Gastroesophageal sphincter (tissue), 3 donors: ENCODE measurements at regions not wholly inside any gene's neighbourhood (a gene's known extent, or its start where the extent isn't known, plus 50 kb on each side); places are given as distances from the start of the nearest gene placed in this dataset.

ENCODE experiments used
- CTCF ChIP-seq, 4 experiments: fragments of 200-600 bp in 2 of 4; fragments of 450-650 bp in 2 of 4; sonication (generic) in 1 of 4; IDR thresholded peaks; one replicate each; pipeline ENCODE4 v1.5.1; 2017 to 2019; ENCODE audit warnings: antibody characterized with exemption in 4 of 4, mild to moderate bottlenecking in 2 of 4, moderate library complexity in 2 of 4
- EP300 ChIP-seq: sonication (generic); formaldehyde crosslinking; IDR thresholded peaks from one replicate; pipeline ENCODE4 v1.6.1; 2017; ENCODE audit warnings: antibody characterized with exemption, mild to moderate bottlenecking
- POLR2A ChIP-seq, 2 donors: fragments of 450-650 bp; IDR thresholded peaks; one replicate each; pipeline ENCODE4 v1.6.1; 2017; ENCODE audit warnings: antibody characterized with exemption in 2 of 2, mild to moderate bottlenecking in 2 of 2, moderate library complexity in 1 of 2
- POLR2AphosphoS5 ChIP-seq: sonication (generic); formaldehyde crosslinking; IDR thresholded peaks from one replicate; pipeline ENCODE4 v1.6.1; 2017; ENCODE audit warnings: antibody characterized with exemption

- no peak for TF ChIP-seq CTCF (IDR thresholded peaks at IDR 0.05)
- TF ChIP-seq POLR2A (IDR thresholded peaks at IDR 0.05), result no peak
- no peak for TF ChIP-seq EP300
- no peak for TF ChIP-seq POLR2AphosphoS5
Observed at GRCh38 chr18:39341129-39341528, 1775.5 kb upstream of the CELF4 start.
